OCI-LY3 (cell line): ENCODE measurements at regions not wholly inside any gene's neighbourhood (a gene's known extent, or its start where the extent isn't known, plus 50 kb on each side); places are given as distances from the start of the nearest gene placed in this dataset.

Source experiments
- EZH2phosphoT487 ChIP-seq: fragments of 200-600 bp; shearing (Covaris generic); IDR thresholded peaks from 2 replicates; pipeline ENCODE4 v1.6.1; 2018; ENCODE audit warnings: antibody characterized with exemption, mixed run types, low read depth
- TF ChIP-seq, protein P1 (sequence below): fragments of 200-600, 300-600 bp; sonication (generic); IDR thresholded peaks from 2 replicates; pipeline ENCODE4 v1.5.1; 2014; ENCODE audit warnings: antibody characterized with exemption, low read length, low read depth

DNA sequence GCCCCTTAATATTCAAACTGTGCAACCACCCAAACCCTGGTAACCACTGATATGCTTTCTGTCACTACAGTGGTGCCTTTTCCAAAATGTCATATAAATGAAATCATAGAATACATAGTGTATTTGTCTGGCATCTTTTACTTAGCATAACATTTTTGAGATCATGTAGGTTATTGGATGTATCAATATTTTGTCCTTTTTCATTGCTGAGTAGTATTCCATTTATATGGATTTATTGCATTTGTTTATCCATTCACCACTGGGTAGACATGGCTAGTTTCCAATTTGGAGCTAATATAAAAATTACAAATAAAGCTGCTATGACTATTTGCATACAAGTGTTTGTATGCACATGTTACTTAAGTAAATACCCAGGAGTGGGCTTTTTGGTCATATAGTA, 121.6 kb downstream of the TMEM144 start:
- TF ChIP-seq, protein P1, sequence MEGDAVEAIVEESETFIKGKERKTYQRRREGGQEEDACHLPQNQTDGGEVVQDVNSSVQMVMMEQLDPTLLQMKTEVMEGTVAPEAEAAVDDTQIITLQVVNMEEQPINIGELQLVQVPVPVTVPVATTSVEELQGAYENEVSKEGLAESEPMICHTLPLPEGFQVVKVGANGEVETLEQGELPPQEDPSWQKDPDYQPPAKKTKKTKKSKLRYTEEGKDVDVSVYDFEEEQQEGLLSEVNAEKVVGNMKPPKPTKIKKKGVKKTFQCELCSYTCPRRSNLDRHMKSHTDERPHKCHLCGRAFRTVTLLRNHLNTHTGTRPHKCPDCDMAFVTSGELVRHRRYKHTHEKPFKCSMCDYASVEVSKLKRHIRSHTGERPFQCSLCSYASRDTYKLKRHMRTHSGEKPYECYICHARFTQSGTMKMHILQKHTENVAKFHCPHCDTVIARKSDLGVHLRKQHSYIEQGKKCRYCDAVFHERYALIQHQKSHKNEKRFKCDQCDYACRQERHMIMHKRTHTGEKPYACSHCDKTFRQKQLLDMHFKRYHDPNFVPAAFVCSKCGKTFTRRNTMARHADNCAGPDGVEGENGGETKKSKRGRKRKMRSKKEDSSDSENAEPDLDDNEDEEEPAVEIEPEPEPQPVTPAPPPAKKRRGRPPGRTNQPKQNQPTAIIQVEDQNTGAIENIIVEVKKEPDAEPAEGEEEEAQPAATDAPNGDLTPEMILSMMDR, result no peak
- TF ChIP-seq EZH2phosphoT487, result no peak
